Muscle of arm (tissue), 1 donor: ENCODE measurements at regions not wholly inside any gene's neighbourhood (a gene's known extent, or its start where the extent isn't known, plus 50 kb on each side); places are given as distances from the start of the nearest gene placed in this dataset.

Source experiments
- DNase-seq: peaks from one replicate; pipeline ENCODE4 v3.0.0-alpha.2; 2013

DNA sequence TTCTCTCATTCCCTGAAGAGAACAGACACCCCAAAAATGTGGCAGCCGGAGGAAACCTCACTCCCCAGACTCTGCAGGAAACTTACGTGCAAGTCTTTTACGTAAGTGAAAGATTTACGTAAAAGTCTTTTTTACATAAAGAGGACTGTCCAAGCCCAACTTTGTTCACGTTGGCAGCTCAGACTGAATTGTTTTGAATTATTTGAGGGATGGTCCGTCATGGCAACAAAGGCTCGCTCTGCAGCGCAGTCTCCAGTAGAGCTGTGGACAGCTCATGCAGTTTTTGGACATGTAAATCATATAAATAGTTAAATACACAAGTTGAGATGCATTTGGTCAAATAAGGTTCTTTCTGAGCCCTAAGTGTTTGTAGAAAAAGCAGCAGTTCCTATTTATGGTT is 394.8 kb downstream of the QKI start:
- no peak for DNase-seq

DNA sequence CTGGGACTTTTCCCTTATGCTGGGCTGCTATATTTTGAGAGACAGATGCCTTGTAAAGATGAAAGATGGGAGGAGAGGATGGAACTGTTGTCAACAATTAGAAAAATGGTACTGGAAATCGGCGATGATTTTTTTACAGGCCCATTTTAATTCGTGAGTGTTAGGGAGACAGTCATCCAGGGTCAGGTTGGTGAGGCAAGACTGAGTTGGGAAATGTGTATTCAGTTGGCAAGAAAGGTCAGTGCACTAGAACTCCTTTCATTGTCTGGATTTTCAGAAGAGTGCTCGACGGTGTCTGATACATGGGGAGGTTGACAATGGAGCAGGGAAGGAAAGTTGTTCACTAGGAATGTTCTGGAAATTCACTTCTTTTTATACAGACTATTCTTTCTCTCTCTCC is 394.4 kb downstream of the QKI start:
- no peak for DNase-seq

DNA sequence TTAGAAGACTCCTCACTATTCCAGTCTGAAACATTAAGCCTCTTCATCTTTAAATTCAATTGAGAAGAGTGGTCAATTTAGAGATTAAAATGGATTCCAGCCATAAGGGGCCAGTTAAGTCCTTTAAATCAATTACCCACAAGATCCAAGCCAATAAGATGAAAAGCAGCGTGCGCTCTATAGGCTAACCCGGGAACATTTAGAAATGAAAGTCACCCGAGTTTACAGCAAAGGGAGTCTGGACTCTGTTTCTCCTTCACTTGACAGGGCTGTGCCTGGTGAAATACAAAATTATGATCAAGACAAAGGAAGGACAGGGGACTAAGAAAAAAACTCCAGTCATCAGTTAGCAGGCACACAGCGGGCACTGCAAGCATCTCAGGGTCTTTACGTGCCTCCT is 393.7 kb downstream of the QKI start:
- no peak for DNase-seq

DNA sequence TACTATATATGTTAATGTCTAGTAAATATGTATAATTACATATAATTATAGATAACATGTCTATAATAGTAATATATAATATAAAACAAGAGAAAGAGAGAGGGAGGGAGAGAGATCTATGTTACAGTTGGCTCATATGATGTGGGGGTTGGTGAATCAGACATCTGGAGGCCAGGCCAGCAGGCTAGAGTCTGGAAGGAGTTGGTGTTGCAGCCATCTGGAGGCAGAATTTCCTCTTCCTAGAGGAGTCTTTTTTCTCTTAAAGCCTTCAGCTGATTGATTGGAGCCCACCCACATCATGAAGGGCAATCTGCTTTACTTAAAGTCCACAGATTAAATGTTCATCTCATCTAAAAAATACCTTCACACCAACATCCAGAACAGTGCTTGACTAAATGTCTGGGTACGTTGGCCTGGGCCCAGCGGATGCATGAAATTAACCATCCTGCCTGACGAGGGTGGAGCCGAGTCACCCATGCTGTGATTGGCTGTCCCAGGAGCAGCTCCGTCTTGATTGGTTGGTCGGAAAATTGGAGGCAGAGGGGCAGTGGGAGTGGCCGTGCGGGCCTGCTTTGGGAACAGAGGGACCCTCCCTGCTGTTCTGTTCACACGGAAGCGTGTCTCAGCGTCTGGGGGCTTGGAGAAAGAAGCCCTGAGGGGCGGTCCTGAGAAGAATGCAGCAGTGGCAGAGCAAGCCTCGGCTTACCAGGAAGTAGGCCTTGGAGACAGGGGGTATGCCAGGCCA is 392.4 kb downstream of the QKI start:
- no peak for DNase-seq

DNA sequence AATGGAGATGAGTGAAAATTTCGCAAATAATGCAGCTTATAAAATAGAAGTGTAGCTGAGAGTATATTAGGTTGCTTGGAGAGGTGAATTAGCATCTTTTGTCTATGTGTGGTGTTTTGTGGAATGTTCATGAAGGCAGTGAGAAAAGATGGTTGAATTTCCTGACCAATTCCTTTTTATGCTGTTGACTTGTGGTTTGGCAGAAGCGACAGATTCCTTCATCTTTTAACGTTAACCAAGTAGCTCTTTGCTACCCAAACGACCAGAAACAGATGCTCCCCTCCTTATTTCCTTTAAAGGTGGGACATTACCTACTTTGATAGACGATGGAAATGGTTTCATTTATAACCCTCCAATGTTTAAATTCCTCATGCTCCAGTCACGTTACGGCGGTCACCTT is 390.5 kb downstream of the QKI start:
- no peak for DNase-seq

DNA sequence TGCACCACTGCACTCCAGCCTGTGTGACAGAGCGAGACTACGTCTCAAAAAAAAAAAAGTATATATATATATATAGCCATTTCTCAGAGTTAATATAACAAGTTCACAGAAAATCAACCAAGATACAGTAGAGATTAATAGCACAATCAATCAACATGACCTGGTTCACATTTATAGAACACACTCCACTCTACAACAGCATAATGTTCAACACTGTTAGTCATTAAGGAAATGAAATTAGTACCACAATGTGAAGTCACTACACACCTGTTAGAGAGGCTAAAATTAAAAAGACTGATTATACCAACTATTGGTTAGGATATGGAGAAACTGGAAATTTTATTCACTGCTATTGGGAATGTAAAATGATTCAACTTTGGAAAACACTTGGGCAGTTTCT is 387.7 kb downstream of the QKI start:
- DNase-seq: no peak

DNA sequence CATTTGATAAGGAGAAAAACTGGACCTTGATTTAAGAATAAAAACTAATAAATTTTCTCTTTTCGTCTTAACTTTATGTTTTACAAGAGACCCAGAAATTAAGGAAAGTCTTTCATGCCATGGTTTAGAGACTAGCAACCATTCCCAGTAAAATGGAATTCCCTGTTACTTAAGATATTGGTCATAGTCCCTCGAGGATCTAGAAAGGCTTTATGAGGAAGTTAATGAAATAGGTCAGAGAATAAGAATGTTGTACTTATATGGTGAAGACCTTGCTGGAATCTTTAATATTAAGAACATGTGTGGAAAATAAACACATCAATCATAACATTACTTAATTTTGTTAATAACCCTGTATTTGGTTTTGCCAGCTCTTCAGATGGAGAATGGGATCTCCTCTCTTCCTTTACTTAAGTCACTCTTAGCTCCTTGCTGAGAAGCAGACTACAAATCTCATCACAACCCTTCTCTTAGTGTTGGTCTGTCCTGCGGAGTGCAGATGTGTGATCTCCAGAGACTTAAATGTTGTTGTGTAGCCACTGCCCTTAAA is 382.9 kb downstream of the QKI start:
- DNase-seq: no peak

DNA sequence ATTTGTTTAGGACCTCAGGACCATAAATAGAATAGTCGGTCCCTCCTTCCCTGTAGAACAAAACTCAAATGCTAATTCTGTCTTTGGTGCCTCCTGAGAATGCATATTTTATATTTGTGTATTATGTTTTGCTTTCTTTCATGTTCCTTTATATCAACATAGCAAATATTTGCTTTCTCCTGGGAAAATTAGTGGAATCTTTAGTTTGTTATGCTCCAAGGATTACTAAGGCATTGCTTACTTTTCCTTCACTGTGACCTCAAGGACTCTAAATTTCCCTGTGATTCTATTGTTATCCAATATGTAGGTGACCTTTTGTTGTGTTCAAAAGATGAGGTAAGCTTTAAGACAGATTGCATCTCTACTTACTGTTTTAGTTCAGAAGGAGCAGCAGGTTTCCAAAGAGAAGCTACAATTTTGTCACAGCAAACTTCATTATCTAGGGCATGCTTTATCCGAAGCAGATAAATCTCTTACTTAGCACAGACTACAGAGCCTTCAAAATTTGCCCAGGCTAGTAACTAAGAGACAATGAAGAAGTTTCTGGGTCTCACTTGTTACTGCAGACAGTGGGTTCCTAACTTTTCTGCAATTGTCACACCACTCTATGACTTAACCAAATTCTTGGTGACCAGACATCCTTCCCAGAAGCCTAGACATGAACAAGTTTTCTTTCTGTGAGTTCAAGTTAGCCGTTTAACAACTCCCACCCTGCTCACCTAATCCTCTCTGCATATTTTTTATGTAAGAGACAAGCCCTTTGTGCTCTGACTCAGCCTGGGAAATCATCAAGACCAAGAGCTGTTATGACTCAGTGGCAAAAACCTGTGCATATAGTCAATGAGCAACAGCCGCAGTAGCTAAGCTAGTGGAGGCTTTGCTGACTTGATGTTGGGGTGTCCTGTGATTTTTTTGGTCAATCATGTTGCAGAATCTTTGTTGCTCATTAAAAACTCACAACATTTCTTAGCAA is 378.8 kb downstream of the QKI start:
- no peak for DNase-seq

DNA sequence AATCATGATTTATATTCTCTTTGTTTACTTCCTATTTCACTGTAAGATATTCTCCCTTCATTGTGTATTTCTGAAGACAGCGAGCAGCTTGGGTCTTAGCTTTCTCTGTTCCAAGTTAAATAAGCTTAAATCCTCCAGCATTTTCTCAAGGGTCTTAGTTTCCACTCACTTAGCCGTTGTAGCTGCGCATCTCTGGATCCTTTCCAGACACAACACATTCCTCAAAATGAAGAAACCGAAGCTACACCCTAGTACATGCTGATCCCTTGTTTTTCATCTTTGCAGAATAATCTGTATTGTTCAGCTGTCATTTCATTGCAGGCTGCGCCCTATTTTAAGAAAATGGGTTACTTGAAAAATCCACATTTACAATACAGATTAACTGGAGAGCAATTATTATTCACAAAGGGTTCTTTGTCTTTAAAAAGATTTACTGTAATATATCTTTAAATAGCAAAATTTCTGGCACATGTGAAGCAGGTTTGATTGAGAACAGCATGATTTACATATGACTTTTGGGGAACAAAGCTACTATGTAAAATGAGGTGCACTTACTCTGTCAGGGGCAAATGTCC is 375.8 kb downstream of the QKI start:
- peak; percentile 90 for DNase-seq

DNA sequence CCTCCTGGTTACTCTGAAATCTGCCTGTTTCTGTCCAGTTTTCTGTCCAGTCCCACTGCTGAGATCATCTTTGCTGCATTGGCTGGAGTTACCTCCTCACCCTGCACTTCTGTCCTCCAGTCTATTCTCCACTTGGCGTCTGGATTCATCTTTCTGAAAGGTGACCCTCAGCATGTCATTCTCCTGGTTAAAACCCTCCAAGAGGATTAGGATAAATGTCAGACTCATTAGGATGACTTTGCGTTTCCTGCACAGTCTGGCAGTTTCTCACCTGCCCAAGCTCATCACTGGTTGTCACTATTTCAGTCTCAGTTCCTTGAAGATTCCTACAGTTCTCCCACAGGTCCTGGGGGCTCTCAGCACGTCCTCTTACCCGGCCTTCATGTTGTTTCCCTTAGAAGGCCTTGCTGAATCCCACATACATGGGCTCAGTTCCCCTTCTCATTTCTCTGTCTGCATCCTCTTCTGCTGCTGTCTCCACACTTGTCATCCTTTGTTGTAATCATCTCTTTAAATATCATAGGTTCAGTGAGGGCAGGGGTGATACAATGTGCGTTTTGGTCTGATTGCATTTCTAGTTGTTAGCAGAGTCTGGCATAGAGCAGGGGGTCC is 374.8 kb downstream of the QKI start:
- no peak for DNase-seq

DNA sequence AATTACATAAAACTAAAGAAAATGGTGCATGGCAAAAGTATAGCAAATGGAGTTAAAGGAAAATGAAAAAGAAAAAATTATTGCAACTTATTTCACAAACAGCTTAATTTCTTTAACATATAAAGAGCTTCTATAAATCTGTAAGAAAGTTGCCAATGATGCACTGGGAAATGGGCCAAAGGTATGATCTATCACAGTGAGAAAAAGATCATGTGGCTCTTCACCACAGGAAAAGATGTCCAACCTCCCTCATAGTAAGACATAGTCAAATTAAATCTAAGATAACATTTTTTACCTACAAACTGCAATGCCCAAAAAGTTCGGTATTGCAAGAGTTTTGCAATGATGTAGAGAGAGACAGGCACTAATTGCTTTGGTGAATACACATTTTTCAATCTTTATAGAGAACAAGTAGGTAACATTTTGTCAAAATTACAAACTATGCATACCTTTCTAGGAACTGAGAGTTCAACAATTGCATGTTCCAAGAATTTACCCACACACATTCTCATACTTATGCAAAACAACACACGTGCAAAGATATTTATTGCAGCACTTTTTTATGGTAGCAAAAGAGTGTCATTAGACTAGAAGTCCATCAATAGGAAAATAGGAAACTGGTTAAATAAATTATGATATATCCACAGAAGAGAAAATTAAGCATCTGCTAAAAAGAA is 372.6 kb downstream of the QKI start:
- DNase-seq: no peak

DNA sequence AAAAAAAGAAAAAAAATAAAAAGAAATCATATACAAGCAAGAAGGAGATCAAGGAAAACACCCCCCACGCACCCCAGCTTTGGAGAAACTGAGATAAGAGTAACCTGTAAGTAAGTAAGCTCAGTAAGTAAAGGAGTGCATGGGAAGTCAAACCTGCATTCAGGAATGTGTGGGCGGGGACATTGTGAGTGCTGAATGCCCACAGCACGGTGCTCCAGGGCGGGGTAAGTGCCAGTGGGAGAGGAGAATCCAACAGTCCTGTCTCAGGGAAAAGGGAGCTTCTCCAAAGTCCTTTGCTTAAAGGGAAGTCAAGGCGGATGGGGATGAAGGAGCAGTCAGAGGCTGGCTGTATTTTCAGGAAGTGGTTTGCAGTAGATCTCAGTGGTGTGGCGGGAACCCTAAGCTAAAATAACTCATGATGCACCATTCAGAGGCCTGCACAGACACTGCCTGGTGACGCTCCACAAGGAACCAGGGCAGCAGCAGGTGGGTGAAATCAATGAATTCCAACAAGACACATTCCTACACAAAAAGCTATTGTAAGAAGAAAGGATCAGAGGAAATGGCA is 368.0 kb downstream of the QKI start:
- no peak for DNase-seq

DNA sequence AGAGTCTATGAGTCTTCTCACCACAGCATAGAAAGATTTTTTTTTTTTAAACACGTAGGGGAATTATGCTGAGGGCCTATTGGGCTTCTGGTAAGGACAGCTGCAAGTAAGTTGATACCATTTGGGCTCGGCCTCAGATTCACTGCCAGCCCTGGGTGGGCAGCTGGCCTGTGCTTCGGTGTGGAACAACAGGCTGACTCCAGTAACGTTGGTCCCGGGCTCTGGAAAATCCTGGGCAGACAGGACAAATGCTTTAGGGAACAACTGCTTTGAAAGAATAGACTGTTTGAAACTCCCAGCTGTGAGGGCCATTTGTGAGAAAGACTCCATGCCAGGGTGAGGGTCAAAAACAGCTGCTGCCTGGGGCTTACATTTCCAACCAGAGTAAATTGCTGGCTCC is 366.5 kb downstream of the QKI start:
- DNase-seq: peak; percentile 83

DNA sequence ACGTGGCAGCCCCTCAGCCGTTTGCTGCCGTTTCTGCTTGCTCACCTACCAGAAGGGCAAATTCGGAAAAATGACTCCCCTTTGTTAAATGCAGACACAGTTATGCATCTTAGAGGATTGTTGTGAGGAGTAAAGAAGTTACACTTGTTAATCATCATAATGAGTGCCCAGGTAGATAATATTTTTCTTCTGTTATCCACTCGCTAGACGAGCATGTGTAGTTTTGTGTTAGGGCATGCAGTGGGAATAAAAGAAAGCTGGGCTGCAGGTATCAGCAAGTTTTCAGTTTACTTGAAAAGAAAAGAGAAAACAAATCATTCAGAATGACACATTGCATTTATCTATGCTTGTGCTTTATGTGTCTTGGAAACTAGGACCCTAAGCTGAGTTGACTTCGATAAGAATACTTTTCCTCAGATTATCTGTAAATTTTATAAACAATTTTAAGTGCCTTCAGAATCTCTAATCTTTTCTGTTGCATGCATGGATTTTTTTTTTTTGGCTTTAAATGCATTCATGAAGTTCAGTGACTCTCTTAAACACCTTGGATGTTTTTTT is 365.3 kb downstream of the QKI start:
- no peak for DNase-seq

DNA sequence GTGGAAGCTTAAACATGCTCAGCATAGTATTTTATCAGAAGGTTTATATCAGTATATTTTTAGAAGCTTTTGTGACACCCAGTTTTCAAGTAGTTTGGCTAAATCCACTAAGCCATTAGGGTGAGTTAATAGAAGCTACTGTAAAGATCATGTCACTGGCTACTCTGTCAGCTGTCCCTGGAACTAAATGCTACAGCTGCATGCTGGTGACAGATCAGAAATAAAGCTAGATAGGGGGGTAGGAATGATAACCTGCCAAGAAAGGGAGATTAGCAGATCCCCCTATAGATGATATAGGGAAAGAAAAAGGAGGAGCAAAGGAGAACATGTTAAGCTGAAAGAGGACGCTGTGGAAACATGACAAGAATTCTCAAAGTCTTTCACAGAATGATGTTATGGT is 363.2 kb downstream of the QKI start:
- DNase-seq: no peak

DNA sequence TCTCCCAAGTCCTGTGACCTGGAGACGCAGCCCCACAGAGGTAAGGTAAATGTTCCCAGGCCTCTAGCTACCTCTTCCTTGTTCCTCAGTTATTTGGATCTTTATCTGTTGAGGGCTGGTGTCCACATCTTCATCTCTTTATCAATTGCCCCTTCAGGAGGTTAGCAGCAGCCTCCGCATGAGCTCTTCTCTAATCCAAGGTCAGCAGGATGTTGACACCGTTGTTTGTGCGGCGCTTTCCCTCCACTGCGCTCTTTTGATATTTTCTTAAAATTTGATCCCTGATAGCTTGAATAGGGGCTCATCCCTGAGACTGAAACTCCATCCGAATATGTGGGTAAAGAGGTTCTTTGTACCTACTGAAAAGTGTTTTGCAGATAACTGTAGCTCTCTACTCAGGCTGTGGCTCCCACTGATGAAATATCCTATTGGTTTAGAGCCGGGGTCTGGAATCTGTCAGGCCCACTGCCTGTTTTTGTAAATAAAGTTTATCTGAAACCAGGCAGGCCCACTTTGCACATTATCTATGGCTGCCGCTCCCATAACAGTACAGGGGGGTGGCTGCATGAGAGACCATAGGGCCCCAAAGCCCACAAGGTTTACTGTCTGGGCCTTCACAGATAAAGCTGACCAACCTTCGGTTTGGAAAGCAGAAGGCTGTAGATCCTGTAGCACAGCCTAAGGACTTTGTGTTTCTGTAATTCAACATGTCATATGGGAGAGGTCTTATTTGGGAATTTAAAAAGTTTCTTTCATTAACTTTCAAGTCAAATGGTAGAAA is 362.6 kb downstream of the QKI start:
- DNase-seq: no peak

DNA sequence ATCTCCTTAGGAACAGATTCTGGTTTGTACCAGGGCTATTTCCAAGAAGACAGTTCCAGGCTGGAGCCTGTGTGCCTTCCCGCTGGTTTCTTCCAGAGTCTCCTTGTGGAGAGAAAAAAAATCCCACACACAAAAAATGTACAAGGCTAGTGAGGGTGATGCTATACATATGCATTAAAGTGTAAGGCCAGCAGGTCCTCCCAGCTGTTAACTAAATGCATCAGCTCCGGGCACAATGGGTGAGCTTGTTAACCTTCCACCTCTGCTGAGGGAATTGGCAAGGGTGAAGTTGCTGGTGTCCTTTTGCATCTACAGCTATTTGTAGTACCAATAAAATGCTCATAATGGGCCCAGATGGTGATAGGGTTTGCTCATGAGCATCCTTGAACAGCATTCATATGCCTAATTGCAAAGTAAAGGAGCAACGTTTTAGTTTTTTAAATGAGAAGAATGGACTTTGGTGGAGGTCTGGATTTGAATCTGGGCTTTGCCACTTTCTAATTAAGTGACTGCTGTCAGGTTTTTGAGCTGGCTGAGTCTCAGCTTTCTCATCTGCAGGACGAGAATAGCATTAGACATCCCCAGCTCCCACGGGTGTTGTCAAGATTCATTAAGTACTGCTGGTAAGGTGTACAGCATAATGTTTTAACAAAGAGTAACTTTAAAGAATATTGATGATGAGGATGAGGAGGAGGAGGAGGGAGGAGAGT is 361.8 kb downstream of the QKI start:
- no peak for DNase-seq

DNA sequence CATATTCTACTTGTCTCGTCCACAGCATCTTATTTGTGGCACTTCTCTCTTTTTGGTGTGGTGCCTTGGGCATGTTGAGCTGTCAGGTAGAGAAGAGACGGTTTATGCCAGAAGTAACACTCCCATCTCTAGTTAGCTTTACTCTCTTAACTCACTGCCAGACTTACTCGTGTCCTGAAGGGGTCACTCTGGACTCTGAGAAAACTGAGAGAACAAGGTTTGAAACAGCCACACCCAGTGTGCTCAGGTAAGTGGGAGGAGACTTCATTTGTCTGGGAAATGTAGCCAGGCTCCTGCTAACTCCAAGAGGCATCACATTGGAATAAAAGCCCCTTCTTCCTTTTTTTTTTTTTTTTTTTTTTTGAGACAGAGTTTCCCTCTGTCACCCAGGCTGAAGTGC is 360.8 kb downstream of the QKI start:
- no peak for DNase-seq

DNA sequence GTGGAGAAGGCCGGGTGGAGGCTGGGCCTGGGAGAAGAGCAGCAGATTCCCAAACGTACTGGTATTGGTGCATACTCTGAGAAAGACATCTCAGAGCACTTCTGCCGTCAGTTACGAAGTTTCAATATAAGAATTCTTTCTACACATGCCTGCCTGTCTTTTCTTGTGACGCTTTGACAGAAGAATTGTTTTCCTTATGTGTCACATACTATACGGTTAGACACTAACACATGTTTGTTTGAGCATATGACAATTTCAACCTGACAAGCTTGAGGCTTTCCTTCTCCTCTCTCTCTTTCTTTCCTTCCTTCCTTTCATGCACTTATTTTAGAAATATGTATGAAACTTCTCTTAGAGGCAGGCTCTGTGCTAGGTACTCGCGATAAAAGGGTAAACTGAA is 360.0 kb downstream of the QKI start:
- no peak for DNase-seq
